ENCODE measurements at regions not wholly inside any gene's neighbourhood (a gene's known extent, or its start where the extent isn't known, plus 50 kb on each side); places are given as distances from the start of the nearest gene placed in this dataset.

GRCh38 chr15:60130398-60130797, 126.3 kb downstream of the FOXB1 start:
- Histone ChIP-seq H3K9me3 (replicated peaks in 1 of 2; ENCODE audit: control insufficient read depth in 2 of 2, insufficient read depth in 1 of 2, low read depth in 1 of 2, low read length in 2 of 2) (no peaks in the 10 kb centered on the region), H4K8ac (ENCODE audit: low read depth, low read length) (no peak overlapping the region), H2BK120ac (ENCODE audit: low read depth, low read length) (no peak overlapping the region), H3K9ac (ENCODE audit: low read depth, low read length, poor library complexity) (no peak overlapping the region), H3K23ac (ENCODE audit: low read depth, low read length, poor library complexity) (no peak overlapping the region), H2BK5ac (ENCODE audit: low read length) (no peak overlapping the region), H3K36me3 (replicated peaks in 1 of 2; ENCODE audit: control insufficient read depth in 2 of 2, insufficient read depth in 2 of 2, low read length in 2 of 2) (no peaks in the 10 kb centered on the region), H3K4me2 (ENCODE audit: insufficient read depth, low read length, poor library complexity, severe bottlenecking) (no peak overlapping the region), H3K27me3 (ENCODE audit: control insufficient read depth in 3 of 3, insufficient read depth in 3 of 3, low read depth in 1 of 3, low read length in 3 of 3) (peaks cover 0 to 6% (median 0%) of the 10 kb centered on the region in 3 experiments), H2BK15ac (ENCODE audit: low read length) (no peak overlapping the region), H2AK5ac (ENCODE audit: low read depth, low read length) (no peak overlapping the region), H3K4ac (ENCODE audit: low read length) (no peak overlapping the region), H3K18ac (ENCODE audit: low read length) (no peak overlapping the region), H3K27ac (replicated peaks; ENCODE audit: low read length) (no peak overlapping the region), H3K4me1 (ENCODE audit: control insufficient read depth in 2 of 2, insufficient read depth in 1 of 2, low read depth in 1 of 2, low read length in 2 of 2) (peaks cover 4 to 14% of the 10 kb centered on the region in 2 donors), H3K4me3 (ENCODE audit: low read length in 2 of 2) (no peak overlapping the region), H2AFZ (ENCODE audit: low read length) (no peak overlapping the region), H4K91ac (ENCODE audit: low read depth, low read length, poor library complexity) (no peak overlapping the region), H2BK12ac (ENCODE audit: low read length) (no peak overlapping the region), H3K79me1 (ENCODE audit: low read depth, low read length) (no peaks in the 10 kb centered on the region), H3K14ac (ENCODE audit: low read length) (no peak overlapping the region)
- no CpG with 5 or more reads among the region's 1 CpG for WGBS, 2 donors (ENCODE audit: extremely low coverage in 2 of 2, insufficient read length in 2 of 2, insufficient replicate concordance in 1 of 2)
- DNase-seq (ENCODE audit: low spot score): no peak

- Histone ChIP-seq H2BK5ac (ENCODE audit: low read length) (no peak overlapping the region), H3K18ac (ENCODE audit: low read length) (no peak overlapping the region), H2BK15ac (ENCODE audit: low read length) (no peak overlapping the region), H4K91ac (ENCODE audit: low read depth, low read length, poor library complexity) (no peak overlapping the region), H3K27ac (replicated peaks; ENCODE audit: low read length) (no peak overlapping the region), H2BK12ac (ENCODE audit: low read length) (no peak overlapping the region), H3K4ac (ENCODE audit: low read length) (no peak overlapping the region), H2AFZ (ENCODE audit: low read length) (no peak overlapping the region), H3K4me2 (ENCODE audit: insufficient read depth, low read length, poor library complexity, severe bottlenecking) (no peak overlapping the region), H3K9ac (ENCODE audit: low read depth, low read length, poor library complexity) (no peak overlapping the region), H4K8ac (ENCODE audit: low read depth, low read length) (no peak overlapping the region), H3K36me3 (replicated peaks in 1 of 2; ENCODE audit: control insufficient read depth in 2 of 2, insufficient read depth in 2 of 2, low read length in 2 of 2) (no peaks in the 10 kb centered on the region), H3K4me3 (ENCODE audit: low read length in 2 of 2) (no peak overlapping the region), H3K4me1 (ENCODE audit: control insufficient read depth in 2 of 2, insufficient read depth in 1 of 2, low read depth in 1 of 2, low read length in 2 of 2) (peaks cover 4 to 14% of the 10 kb centered on the region in 2 donors), H2AK5ac (ENCODE audit: low read depth, low read length) (no peak overlapping the region), H3K23ac (ENCODE audit: low read depth, low read length, poor library complexity) (no peak overlapping the region), H3K79me1 (ENCODE audit: low read depth, low read length) (no peaks in the 10 kb centered on the region), H3K14ac (ENCODE audit: low read length) (no peak overlapping the region), H3K9me3 (replicated peaks in 1 of 2; ENCODE audit: control insufficient read depth in 2 of 2, insufficient read depth in 1 of 2, low read depth in 1 of 2, low read length in 2 of 2) (no peaks in the 10 kb centered on the region), H2BK120ac (ENCODE audit: low read depth, low read length) (no peak overlapping the region), H3K27me3 (ENCODE audit: control insufficient read depth in 3 of 3, insufficient read depth in 3 of 3, low read depth in 1 of 3, low read length in 3 of 3) (peaks cover 0 to 6% (median 0%) of the 10 kb centered on the region in 3 experiments)
- WGBS, 2 donors (ENCODE audit: extremely low coverage in 2 of 2, insufficient read length in 2 of 2, insufficient replicate concordance in 1 of 2): no CpG with 5 or more reads among the region's 7 CpGs
- DNase-seq (ENCODE audit: low spot score): no peak
These were observed 126.7 kb downstream of the FOXB1 start for GRCh38 chr15:60130821-60131220.

GRCh38 chr15:60134609-60135008, 130.5 kb downstream of the FOXB1 start:
- Histone ChIP-seq H2BK15ac (ENCODE audit: low read length) (no peak overlapping the region), H2BK12ac (ENCODE audit: low read length) (no peak overlapping the region), H3K4ac (ENCODE audit: low read length) (no peak overlapping the region), H3K23ac (ENCODE audit: low read depth, low read length, poor library complexity) (no peak overlapping the region), H3K79me1 (ENCODE audit: low read depth, low read length) (no peaks in the 10 kb centered on the region), H3K36me3 (replicated peaks in 1 of 2; ENCODE audit: control insufficient read depth in 2 of 2, insufficient read depth in 2 of 2, low read length in 2 of 2) (no peaks in the 10 kb centered on the region), H3K4me1 (ENCODE audit: control insufficient read depth in 2 of 2, insufficient read depth in 1 of 2, low read depth in 1 of 2, low read length in 2 of 2) (peaks cover 3 to 12% of the 10 kb centered on the region in 2 donors), H3K4me2 (ENCODE audit: insufficient read depth, low read length, poor library complexity, severe bottlenecking) (no peak overlapping the region), H3K4me3 (ENCODE audit: low read length in 2 of 2) (no peak overlapping the region), H3K9me3 (replicated peaks in 1 of 2; ENCODE audit: control insufficient read depth in 2 of 2, insufficient read depth in 1 of 2, low read depth in 1 of 2, low read length in 2 of 2) (no peaks in the 10 kb centered on the region), H3K27me3 (ENCODE audit: control insufficient read depth in 3 of 3, insufficient read depth in 3 of 3, low read depth in 1 of 3, low read length in 3 of 3) (peaks cover 0 to 6% (median 0%) of the 10 kb centered on the region in 3 experiments), H2AK5ac (ENCODE audit: low read depth, low read length) (no peak overlapping the region), H4K8ac (ENCODE audit: low read depth, low read length) (no peak overlapping the region), H2BK120ac (ENCODE audit: low read depth, low read length) (no peak overlapping the region), H2BK5ac (ENCODE audit: low read length) (no peak overlapping the region), H3K27ac (replicated peaks; ENCODE audit: low read length) (no peak overlapping the region), H2AFZ (ENCODE audit: low read length) (no peak overlapping the region), H4K91ac (ENCODE audit: low read depth, low read length, poor library complexity) (no peak overlapping the region), H3K9ac (ENCODE audit: low read depth, low read length, poor library complexity) (no peak overlapping the region), H3K18ac (ENCODE audit: low read length) (no peak overlapping the region), H3K14ac (ENCODE audit: low read length) (no peak overlapping the region)
- DNase-seq (ENCODE audit: low spot score): no peak
- WGBS, 2 donors (ENCODE audit: extremely low coverage in 2 of 2, insufficient read length in 2 of 2, insufficient replicate concordance in 1 of 2): no CpG with 5 or more reads among the region's 1 CpG

GRCh38 chr15:60135961-60136360, 131.8 kb downstream of the FOXB1 start:
- Histone ChIP-seq H3K9me3 (replicated peaks in 1 of 2; ENCODE audit: control insufficient read depth in 2 of 2, insufficient read depth in 1 of 2, low read depth in 1 of 2, low read length in 2 of 2) (no peaks in the 10 kb centered on the region), H4K91ac (ENCODE audit: low read depth, low read length, poor library complexity) (no peak overlapping the region), H3K14ac (ENCODE audit: low read length) (no peak overlapping the region), H2BK5ac (ENCODE audit: low read length) (no peak overlapping the region), H3K4me3 (ENCODE audit: low read length in 2 of 2) (no peak overlapping the region), H3K36me3 (replicated peaks in 1 of 2; ENCODE audit: control insufficient read depth in 2 of 2, insufficient read depth in 2 of 2, low read length in 2 of 2) (no peaks in the 10 kb centered on the region), H2BK15ac (ENCODE audit: low read length) (no peak overlapping the region), H2AK5ac (ENCODE audit: low read depth, low read length) (no peak overlapping the region), H2AFZ (ENCODE audit: low read length) (no peak overlapping the region), H3K4me2 (ENCODE audit: insufficient read depth, low read length, poor library complexity, severe bottlenecking) (no peak overlapping the region), H3K79me1 (ENCODE audit: low read depth, low read length) (no peaks in the 10 kb centered on the region), H4K8ac (ENCODE audit: low read depth, low read length) (no peak overlapping the region), H3K4me1 (ENCODE audit: control insufficient read depth in 2 of 2, insufficient read depth in 1 of 2, low read depth in 1 of 2, low read length in 2 of 2) (peaks cover 3 to 12% of the 10 kb centered on the region in 2 donors), H3K9ac (ENCODE audit: low read depth, low read length, poor library complexity) (no peak overlapping the region), H2BK120ac (ENCODE audit: low read depth, low read length) (no peak overlapping the region), H3K4ac (ENCODE audit: low read length) (no peak overlapping the region), H3K18ac (ENCODE audit: low read length) (no peak overlapping the region), H3K27ac (replicated peaks; ENCODE audit: low read length) (no peak overlapping the region), H3K27me3 (ENCODE audit: control insufficient read depth in 3 of 3, insufficient read depth in 3 of 3, low read depth in 1 of 3, low read length in 3 of 3) (peaks cover 0 to 6% (median 0%) of the 10 kb centered on the region in 3 experiments), H2BK12ac (ENCODE audit: low read length) (no peak overlapping the region), H3K23ac (ENCODE audit: low read depth, low read length, poor library complexity) (no peak overlapping the region)
- no peak for DNase-seq (ENCODE audit: low spot score)
- WGBS, 2 donors (ENCODE audit: extremely low coverage in 2 of 2, insufficient read length in 2 of 2, insufficient replicate concordance in 1 of 2): no CpG with 5 or more reads among the region's 2 CpGs

All from neuronal stem cell (in vitro differentiated cells).